GM21737 (cell line): ENCODE measurements at regions not wholly inside any gene's neighbourhood (a gene's known extent, or its start where the extent isn't known, plus 50 kb on each side); places are given as distances from the start of the nearest gene placed in this dataset.

Source experiments
- ATAC-seq: cut with Tn5 transposase; IDR thresholded peaks from one replicate; pipeline ENCODE4 v1.9.1; 2021; ENCODE audit warnings: mild to moderate bottlenecking, moderate library complexity; ENCODE audit not compliant: unreplicated experiment

DNA sequence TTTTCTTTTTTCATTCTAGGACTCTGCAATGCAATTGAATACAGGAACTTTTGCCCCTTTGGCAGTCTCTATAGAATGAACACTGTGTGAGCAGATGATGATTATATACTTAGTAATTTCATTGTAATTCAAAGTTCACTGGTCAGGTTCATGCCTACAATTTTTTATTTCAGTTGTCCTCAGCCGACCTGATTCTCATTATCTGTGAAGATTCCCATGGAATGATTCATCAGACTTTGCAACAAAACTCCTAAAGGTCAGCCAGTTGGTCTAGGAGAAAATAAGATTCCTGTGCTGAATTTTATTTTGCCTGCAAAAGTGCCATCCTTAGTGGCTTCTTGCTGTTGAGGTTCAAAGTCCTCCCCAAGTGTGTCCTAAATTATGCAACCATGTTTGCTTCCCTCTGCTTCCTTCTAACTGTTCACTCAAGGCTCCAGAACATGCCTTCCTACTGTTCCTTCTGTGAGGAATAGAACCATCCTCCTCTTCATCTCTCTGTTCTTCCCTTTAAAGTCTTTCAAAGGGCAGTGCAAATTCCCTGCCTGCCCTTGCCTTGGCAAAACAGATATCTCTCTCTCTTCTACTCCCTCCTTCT is 194.2 kb upstream of the CNR1 start:
- ATAC-seq, result no peak

GRCh38 chr6:88359530-88360202 is 193.5 kb upstream of the CNR1 start:
- no peak for ATAC-seq

DNA sequence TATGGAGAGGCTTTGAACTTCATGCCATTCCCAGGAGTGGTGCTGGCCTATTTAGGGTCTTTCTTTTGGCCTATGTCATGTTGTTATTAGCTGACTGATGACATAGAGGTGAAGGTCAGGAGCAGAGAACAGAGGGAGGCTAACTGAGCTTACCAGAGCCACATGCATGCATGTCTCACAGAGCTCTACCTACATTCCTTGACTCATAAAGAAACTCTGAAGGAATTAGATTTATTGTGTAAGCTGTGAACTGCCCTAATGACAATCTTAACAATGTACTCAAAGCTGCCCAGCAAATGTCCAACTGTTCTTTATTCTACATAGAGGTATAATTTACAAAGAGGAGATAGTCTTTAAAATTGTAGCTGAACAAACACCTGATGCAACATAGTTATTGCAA is 192.7 kb upstream of the CNR1 start:
- ATAC-seq, result no peak

- no peak for ATAC-seq
Measured at GRCh38 chr6:88349511-88349910, 183.4 kb upstream of the CNR1 start.

DNA sequence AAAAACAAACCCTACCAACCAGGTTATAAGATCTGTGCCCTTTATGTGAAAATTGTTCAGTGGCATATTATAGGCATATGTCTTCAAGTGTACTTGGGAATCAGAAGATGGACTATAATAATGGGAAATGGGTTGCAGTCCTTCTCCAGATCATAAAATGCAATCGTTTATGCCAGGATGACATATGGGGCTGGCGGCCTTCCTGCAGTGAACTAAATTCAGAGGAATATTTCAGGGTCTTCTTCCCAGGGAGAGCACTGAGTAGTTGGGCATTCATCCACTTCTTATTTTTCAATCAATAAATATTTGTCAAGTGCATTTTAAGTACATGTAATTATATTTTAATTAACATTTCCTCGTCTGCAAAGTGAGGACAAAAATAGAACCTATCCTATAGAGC is 176.2 kb upstream of the CNR1 start:
- no peak for ATAC-seq

DNA sequence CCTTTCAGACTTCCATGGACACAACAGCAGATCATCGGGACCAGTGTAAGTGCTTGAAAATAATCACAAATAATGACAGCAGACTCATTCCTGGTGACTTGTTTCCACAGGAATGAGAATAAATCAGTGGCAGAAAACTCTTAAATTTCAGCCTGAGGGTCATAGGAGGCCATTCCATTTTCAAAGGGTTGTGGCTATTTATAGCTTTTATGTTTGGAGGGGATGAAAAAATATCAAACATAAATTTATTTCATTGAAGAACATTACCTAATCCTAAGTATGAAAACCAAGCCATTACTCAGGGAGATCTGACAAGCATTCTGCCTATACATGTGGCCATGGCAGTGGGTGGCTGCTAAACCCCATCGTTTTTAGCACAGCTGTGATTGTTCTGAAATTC is 173.6 kb upstream of the CNR1 start:
- ATAC-seq, result no peak

DNA sequence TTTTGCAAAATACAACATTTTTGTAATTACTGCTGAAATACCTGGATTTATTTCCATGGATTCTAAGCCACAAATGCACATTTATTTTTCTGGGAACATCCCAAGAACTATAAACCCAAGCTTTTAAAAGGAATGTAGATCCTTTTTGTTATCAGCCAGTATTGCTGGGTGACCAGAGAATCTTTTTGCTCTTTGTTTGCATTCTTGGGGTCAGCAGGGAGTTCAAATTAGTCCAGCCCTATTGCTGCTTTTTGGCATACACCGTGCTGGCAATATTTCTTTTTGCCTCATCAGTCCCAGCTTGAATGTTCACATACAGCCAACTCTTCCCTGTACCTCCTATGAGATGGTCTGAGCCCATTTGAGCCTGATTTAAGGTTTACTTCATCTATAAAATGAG is 155.2 kb upstream of the CNR1 start:
- ATAC-seq, result no peak

DNA sequence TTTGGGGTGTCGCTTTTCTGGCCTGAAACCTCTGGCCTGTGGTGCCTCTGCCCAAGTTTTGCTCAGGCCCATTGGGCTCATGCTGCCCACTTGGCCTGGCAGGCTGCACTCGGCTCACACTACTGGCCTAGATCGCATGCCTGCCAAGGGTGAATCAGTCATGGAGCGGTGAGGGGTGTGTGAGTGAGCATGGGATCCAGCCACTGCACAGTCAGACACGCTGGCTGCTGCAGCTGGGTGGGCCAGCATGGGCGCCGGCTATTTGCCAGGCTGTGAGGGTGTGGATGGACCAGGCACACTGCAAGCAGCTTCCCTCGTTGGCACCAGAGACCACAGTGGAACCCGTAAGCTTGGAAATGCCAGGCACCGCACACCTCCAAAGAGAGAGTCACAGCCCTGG is 145.4 kb upstream of the CNR1 start:
- ATAC-seq, result no peak

- ATAC-seq, result no peak
Measured at GRCh38 chr6:88304520-88304919, 138.4 kb upstream of the CNR1 start.

DNA sequence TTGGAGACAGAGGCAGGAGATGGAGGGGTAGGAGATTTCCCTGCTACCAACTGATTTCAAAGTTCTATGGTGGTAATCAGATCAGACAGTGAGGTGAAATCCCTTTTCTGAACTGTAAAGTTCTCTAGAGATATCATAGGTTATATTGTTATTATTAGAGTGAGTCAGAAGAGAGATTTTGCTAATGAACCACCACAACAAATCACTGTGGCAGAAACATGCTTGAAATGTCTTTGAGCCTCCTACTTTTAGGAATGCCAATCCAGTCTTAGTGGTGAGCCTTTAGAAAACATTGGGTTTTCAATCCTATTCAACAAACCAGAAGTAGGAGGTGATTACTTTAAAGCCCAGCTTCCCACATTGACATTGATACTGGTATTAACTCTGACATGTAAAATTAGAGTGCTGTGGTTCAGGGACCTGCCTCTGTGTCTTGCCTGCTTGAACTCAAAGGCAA is 136.7 kb upstream of the CNR1 start:
- no peak for ATAC-seq

- no peak for ATAC-seq
Measured at GRCh38 chr6:88301888-88302768, 136.0 kb upstream of the CNR1 start.

GRCh38 chr6:88301256-88301655 is 135.1 kb upstream of the CNR1 start:
- no peak for ATAC-seq

DNA sequence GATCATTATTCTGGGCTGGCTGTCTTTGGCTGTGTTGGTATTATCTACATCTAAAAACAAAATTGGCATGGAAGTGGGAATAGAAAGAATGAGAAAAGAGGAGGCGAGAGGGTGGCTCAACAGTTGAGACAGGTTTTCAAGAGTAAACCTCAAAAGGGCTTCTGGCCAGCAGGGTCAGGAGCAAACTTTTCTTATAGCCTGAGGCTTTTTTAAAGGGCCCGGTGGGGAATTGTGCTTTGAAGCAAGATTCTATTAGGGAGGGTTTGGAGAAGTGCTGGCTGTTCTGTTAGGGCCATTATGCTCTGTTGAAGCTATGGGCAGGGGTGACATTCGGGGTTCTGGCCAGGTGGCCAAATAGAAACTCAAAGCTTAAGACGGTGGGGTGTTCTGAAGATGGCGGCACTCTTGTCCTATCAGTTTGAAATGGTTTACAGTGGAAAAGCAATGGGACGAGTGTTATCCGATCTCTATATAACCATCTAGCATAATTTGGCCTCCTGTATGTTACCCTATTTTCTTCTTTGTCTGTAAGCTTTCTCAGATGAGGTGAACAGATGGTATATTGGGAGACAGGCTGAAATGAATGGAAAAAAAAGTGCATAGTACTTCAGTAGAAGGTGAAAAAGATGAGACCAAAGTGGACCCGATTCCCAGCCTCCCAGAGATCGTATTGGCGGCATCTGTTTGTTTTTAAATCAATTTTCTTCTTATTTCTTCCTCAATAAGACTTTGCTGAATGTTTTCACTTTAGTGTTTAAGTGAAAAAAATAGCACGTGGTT is 132.1 kb upstream of the CNR1 start:
- ATAC-seq, result no peak

- no peak for ATAC-seq
Measured at GRCh38 chr6:88296694-88297093, 130.5 kb upstream of the CNR1 start.

GRCh38 chr6:88295663-88296062 is 129.5 kb upstream of the CNR1 start:
- ATAC-seq, result no peak

DNA sequence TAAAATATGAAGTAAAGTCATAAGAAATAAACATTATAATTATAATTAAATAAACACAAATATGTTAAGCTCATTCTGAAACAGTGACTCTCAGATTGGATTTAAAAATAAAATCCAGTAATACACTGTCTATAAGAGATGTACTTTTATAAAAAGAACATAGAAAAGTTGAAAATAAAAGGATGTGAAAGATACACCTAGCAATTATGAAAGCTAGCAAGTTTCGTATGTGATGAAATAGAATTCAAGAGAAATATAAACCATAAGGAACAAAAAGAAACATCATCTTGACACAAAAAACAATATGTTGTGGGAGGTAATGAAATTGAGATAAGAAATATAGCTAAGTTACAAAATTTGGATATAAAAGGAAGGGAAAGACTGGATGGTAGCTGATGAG is 128.6 kb upstream of the CNR1 start:
- no peak for ATAC-seq

DNA sequence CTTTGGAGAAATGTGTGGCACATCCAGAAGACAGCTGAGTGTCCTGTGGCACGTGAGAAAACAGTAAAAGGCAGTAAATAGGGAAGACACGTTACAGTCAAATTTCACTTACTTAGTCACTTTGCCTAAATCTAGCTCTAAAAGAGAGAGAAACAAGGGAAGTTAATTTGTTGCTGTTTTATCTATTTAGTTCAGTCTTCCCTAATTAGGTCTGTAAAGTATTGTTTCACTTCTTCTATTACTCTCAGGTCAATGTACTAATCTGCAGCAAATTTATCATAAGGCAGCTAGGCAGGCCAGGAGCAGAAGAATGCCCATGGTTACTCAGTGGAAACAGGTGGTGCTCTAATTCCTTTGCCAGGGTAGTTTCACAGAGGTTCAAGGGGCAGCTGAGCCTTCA is 124.3 kb upstream of the CNR1 start:
- no peak for ATAC-seq

DNA sequence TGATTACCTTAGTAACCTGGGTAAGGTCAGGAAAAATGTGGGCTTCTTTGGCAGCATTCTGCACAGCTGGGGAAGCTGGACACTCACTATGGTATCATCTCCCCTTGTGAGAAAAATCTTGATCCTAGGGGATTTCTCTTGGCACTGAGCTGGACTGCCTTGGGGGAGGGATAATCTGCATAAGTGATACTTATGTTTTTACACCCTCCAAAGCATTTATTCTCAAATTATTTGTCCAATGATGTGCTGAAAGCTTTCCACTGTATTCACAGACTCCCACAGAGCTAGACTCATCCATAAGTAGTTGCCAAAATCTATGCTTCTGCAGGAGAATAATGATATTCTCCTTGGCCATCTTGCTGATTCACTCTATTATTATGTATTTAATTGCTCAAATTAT is 121.5 kb upstream of the CNR1 start:
- no peak for ATAC-seq

- ATAC-seq, result no peak
Measured at GRCh38 chr6:88276331-88276730, 110.2 kb upstream of the CNR1 start.

DNA sequence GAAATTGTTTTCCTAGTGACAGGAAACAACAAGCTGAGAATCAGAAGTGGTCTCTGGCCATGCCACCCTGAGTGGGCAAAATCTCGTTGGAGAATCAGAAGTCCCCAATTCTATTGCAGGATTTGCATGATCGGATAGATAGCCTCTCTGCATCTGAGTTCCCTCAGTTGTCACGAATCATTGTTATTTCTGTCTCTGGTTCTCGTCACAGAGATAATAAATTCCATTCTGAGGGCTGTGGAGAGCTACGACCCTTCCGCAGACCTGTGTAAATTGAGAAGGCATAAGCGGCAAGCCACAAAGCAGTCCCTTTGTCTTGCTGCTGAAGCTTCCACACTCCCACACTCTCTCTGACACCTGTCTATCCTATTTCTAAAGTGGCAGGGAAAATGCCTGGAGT is 102.4 kb upstream of the CNR1 start:
- no peak for ATAC-seq

DNA sequence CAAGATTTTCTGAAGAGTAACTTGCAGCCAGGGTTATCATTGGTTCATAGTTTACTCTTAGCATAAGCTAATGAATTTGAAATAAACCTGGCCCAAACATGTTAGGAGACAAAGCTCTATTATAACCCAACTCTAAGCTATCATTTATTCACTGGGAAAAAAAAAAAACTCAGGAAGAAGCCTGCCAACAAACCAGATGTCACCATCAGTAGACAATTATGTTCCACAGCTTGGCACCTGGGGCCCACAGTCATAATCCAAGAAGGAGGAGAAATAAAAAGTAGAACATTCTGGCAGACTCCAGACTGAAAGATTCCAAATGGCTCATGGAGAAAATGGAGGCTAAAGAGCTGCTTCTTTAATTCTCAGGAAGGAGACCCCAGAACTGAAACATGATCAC is 100.0 kb upstream of the CNR1 start:
- no peak for ATAC-seq
